Suprapubic skin (tissue), 4 donors: ENCODE measurements at regions not wholly inside any gene's neighbourhood (a gene's known extent, or its start where the extent isn't known, plus 50 kb on each side); places are given as distances from the start of the nearest gene placed in this dataset.

ENCODE experiments used
- DNase-seq, 2 donors: peaks; one replicate each; pipeline ENCODE4 v3.0.0-alpha.2; 2019; ENCODE audit warnings: low spot score in 2 of 2
- H3K27ac ChIP-seq: fragments of 200-600 bp; sonication (generic); one replicate; pipeline ENCODE4 v1.5.1; 2019
- H3K27me3 ChIP-seq: fragments of 200-600 bp; sonication (generic); one replicate; pipeline ENCODE4 v1.5.1; 2019
- H3K36me3 ChIP-seq: fragments of 200-600 bp; sonication (generic); one replicate; pipeline ENCODE4 v1.5.1; 2019
- H3K4me1 ChIP-seq: fragments of 200-600 bp; sonication (generic); one replicate; pipeline ENCODE4 v1.5.1; 2019
- H3K4me3 ChIP-seq: fragments of 200-600 bp; sonication (generic); one replicate; pipeline ENCODE4 v1.5.1; 2019; ENCODE audit warnings: mild to moderate bottlenecking
- H3K9me3 ChIP-seq: fragments of 200-600 bp; sonication (generic); one replicate; pipeline ENCODE4 v1.5.1; 2019
- CTCF ChIP-seq, 2 donors: fragments of 200-600 bp in 1 of 2; fragments of 450-650 bp in 1 of 2; sonication (generic) in 1 of 2; IDR thresholded peaks; one replicate each; pipeline ENCODE4 v1.5.1; 2016 to 2019; ENCODE audit warnings: antibody characterized with exemption in 2 of 2, mild to moderate bottlenecking in 1 of 2, moderate library complexity in 1 of 2
- EP300 ChIP-seq: sonication (generic); formaldehyde crosslinking; IDR thresholded peaks from one replicate; pipeline ENCODE4 v1.6.1; 2017; ENCODE audit warnings: antibody characterized with exemption
- POLR2A ChIP-seq, 2 donors: fragments of 450-650 bp; IDR thresholded peaks; one replicate each; pipeline ENCODE4 v1.6.1; 2017; ENCODE audit warnings: antibody characterized with exemption in 2 of 2, mild to moderate bottlenecking in 2 of 2, moderate library complexity in 2 of 2
- POLR2AphosphoS5 ChIP-seq, 3 donors: sonication (generic); formaldehyde crosslinking; IDR thresholded peaks; one replicate each; pipeline ENCODE4 v1.6.1; 2017; ENCODE audit warnings: antibody characterized with exemption in 3 of 3
- WGBS: methylation state at CpG from one replicate; pipeline ENCODE4 v1.1.5; 2018; 5-methylcytosine and 5-hydroxymethylcytosine counted together

- Histone ChIP-seq H3K4me3 (no peak overlapping the region), H3K9me3 (no peaks in the 10 kb centered on the region), H3K27ac (no peak overlapping the region), H3K36me3 (no peaks in the 10 kb centered on the region), H3K4me1 (no peaks in the 10 kb centered on the region), H3K27me3 (no peaks in the 10 kb centered on the region)
- DNase-seq = no peak
- WGBS = 67% methylated on average over 3 of the region's 3 CpGs
- TF ChIP-seq POLR2AphosphoS5 (IDR thresholded peaks at IDR 0.05) = no peak
- TF ChIP-seq CTCF (IDR thresholded peaks at IDR 0.05) = no peak
- TF ChIP-seq POLR2A (IDR thresholded peaks at IDR 0.05) = no peak
- no peak for TF ChIP-seq EP300
Observed at GRCh38 chr4:45160951-45161350, 434.6 kb upstream of the GNPDA2 start.

GRCh38 chr4:45155081-45155777 lies 428.9 kb upstream of the GNPDA2 start:
- H3K27me3 ChIP-seq = no peaks in the 10 kb centered on the region
- no peak overlapping the region for H3K27ac ChIP-seq
- no peaks in the 10 kb centered on the region for H3K36me3 ChIP-seq
- no peaks in the 10 kb centered on the region for H3K9me3 ChIP-seq
- WGBS = 84% methylated on average over 6 of the region's 6 CpGs
- no peak overlapping the region for H3K4me3 ChIP-seq
- no peak for TF ChIP-seq POLR2AphosphoS5 (IDR thresholded peaks at IDR 0.05)
- no peak for TF ChIP-seq POLR2A (IDR thresholded peaks at IDR 0.05)
- DNase-seq = no peak
- no peaks in the 10 kb centered on the region for H3K4me1 ChIP-seq

- WGBS = 44% methylated on average over 1 of the region's 1 CpG
- H3K4me1 ChIP-seq = no peaks in the 10 kb centered on the region
- H3K36me3 ChIP-seq = no peaks in the 10 kb centered on the region
- H3K4me3 ChIP-seq = no peak overlapping the region
- H3K27me3 ChIP-seq = no peaks in the 10 kb centered on the region
- no peak for TF ChIP-seq EP300
- no peak for TF ChIP-seq POLR2A (IDR thresholded peaks at IDR 0.05)
- no peak for TF ChIP-seq CTCF (IDR thresholded peaks at IDR 0.05)
- no peak for TF ChIP-seq POLR2AphosphoS5 (IDR thresholded peaks at IDR 0.05)
- H3K9me3 ChIP-seq = no peaks in the 10 kb centered on the region
- H3K27ac ChIP-seq = no peak overlapping the region
- no peak for DNase-seq
Observed at GRCh38 chr4:45147866-45148265, 421.5 kb upstream of the GNPDA2 start.

DNA sequence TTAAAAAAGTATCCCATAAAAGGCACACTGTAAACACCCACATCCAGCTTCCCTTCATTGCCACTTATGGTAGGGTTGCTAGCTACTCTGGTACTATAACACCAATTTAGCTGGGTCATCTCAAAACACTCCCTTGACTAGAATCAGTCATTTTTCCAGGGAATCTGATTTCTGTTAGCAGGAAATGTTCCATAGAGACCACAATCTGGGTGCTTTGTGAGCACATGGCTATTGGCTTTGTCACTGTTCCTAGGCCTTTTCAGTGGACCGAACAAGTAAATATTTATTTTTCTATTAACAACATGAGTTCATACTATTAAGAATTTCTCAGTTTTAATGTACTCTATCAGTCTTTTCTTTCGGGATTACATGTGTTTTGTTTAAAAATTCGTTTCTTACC lies 404.7 kb upstream of the GNPDA2 start:
- H3K4me3 ChIP-seq = no peak overlapping the region
- H3K27me3 ChIP-seq = no peaks in the 10 kb centered on the region
- WGBS = 82% methylated on average over 3 of the region's 3 CpGs
- no peaks in the 10 kb centered on the region for H3K36me3 ChIP-seq
- no peak for TF ChIP-seq CTCF (IDR thresholded peaks at IDR 0.05)
- TF ChIP-seq POLR2AphosphoS5 (IDR thresholded peaks at IDR 0.05) = no peak
- no peak for TF ChIP-seq POLR2A (IDR thresholded peaks at IDR 0.05)
- no peak for TF ChIP-seq EP300
- no peaks in the 10 kb centered on the region for H3K9me3 ChIP-seq
- DNase-seq = no peak
- no peak overlapping the region for H3K27ac ChIP-seq
- H3K4me1 ChIP-seq = no peaks in the 10 kb centered on the region

GRCh38 chr4:45122406-45122805 lies 396.1 kb upstream of the GNPDA2 start:
- Histone ChIP-seq H3K4me3 (no peak overlapping the region), H3K4me1 (no peaks in the 10 kb centered on the region), H3K27me3 (no peaks in the 10 kb centered on the region), H3K9me3 (no peaks in the 10 kb centered on the region), H3K27ac (no peak overlapping the region), H3K36me3 (no peaks in the 10 kb centered on the region)
- TF ChIP-seq EP300 = no peak
- no peak for TF ChIP-seq POLR2A (IDR thresholded peaks at IDR 0.05)
- TF ChIP-seq CTCF (IDR thresholded peaks at IDR 0.05) = no peak
- no peak for TF ChIP-seq POLR2AphosphoS5 (IDR thresholded peaks at IDR 0.05)
- DNase-seq = no peak
- WGBS = 49% methylated on average over 2 of the region's 2 CpGs
